ENCODE measurements at regions not wholly inside any gene's neighbourhood (a gene's known extent, or its start where the extent isn't known, plus 50 kb on each side); places are given as distances from the start of the nearest gene placed in this dataset.

GRCh38 chr2:64751286-64752260 is 97.9 kb upstream of the SERTAD2 start (continued):
- no peak for TF ChIP-seq ZNF646 (CRISPR knock-in tag; IDR thresholded peaks at IDR 0.05)
- TF ChIP-seq ARHGAP35 (CRISPR knock-in tag; IDR thresholded peaks at IDR 0.05; ENCODE audit: borderline replicate concordance), result peak; percentile 89; the same call in 1 of the 2 replicates
- no peak for TF ChIP-seq ZNF337 (CRISPR knock-in tag; IDR thresholded peaks at IDR 0.05; ENCODE audit: borderline replicate concordance, low read depth)
- TF ChIP-seq KLF11 (CRISPR knock-in tag; IDR thresholded peaks at IDR 0.05), result peak; percentile 4; the same call in 1 of the 2 replicates
- peak; percentile 55 for TF ChIP-seq YY1 (IDR thresholded peaks at IDR 0.05; ENCODE audit: insufficient read depth, insufficient replicate concordance, low read depth, low read length)
- no peak; the same call in 1 of the 2 replicates for TF ChIP-seq TAF1 (CRISPR knock-in tag; IDR thresholded peaks at IDR 0.05)
- peak; percentile 81; the same call in 1 of the 2 replicates for TF ChIP-seq ZFP82 (CRISPR knock-in tag; IDR thresholded peaks at IDR 0.05; ENCODE audit: borderline replicate concordance)
- peak; percentile 83 for TF ChIP-seq TARDBP (CRISPR knock-in tag; IDR thresholded peaks at IDR 0.05)
- no peak for TF ChIP-seq LRRFIP1 (CRISPR knock-in tag; conservative IDR thresholded peaks at IDR 0.05)
- TF ChIP-seq ZNF773 (CRISPR knock-in tag; IDR thresholded peaks at IDR 0.05; ENCODE audit: borderline replicate concordance), result no peak
- TF ChIP-seq ZNF264 (CRISPR knock-in tag; IDR thresholded peaks at IDR 0.05), result no peak
- TF ChIP-seq THAP8 (CRISPR knock-in tag; IDR thresholded peaks at IDR 0.05; ENCODE audit: borderline replicate concordance), result peak; percentile 31; the same call in 1 of the 2 replicates
- TF ChIP-seq MTF2 (CRISPR knock-in tag; IDR thresholded peaks at IDR 0.05; ENCODE audit: borderline replicate concordance), result peak; percentile 85; the same call in 1 of the 2 replicates
- no peak for TF ChIP-seq ZNF30 (CRISPR knock-in tag; IDR thresholded peaks at IDR 0.05)
- peak; percentile 51; the same call in 1 of the 2 replicates for TF ChIP-seq CREB1 (IDR thresholded peaks at IDR 0.05)
- TF ChIP-seq CREB1 (CRISPR knock-in tag; IDR thresholded peaks at IDR 0.05), result no peak
- TF ChIP-seq MNT (IDR thresholded peaks at IDR 0.05), result no peak; the same call in 1 of the 2 replicates

All from HepG2 (cell line).